Activated naive CD8-positive, alpha-beta T cell treated with anti-CD3 and anti-CD28 coated beads for 36 hours (primary cell): ENCODE measurements at regions not wholly inside any gene's neighbourhood (a gene's known extent, or its start where the extent isn't known, plus 50 kb on each side); places are given as distances from the start of the nearest gene placed in this dataset.
"Not testable (repeated sequence)": the region's sequence is repeated elsewhere in the genome, so short reads cannot be mapped to it uniquely, and the experiment has no call there.

Experiments
- DNase-seq: peaks from one replicate; pipeline ENCODE4 v3.0.0; 2021
- H3K27ac Mint-ChIP-seq: one replicate; pipeline ENCODE4 v1.8.0; 2022; ENCODE audit warnings: mild to moderate bottlenecking, moderate library complexity, mixed read lengths
- H3K27me3 Mint-ChIP-seq: one replicate; pipeline ENCODE4 v1.8.0; 2022; ENCODE audit warnings: mild to moderate bottlenecking, mixed read lengths
- H3K36me3 Mint-ChIP-seq: one replicate; pipeline ENCODE4 v1.8.0; 2021; ENCODE audit warnings: mild to moderate bottlenecking, mixed read lengths
- H3K4me1 Mint-ChIP-seq: one replicate; pipeline ENCODE4 v1.8.0; 2021; ENCODE audit warnings: mixed read lengths
- H3K4me3 Mint-ChIP-seq: one replicate; pipeline ENCODE4 v1.8.0; 2022; ENCODE audit warnings: mild to moderate bottlenecking, moderate library complexity, mixed read lengths
- H3K9me3 Mint-ChIP-seq: one replicate; pipeline ENCODE4 v1.8.0; 2022; ENCODE audit warnings: mixed read lengths

DNA sequence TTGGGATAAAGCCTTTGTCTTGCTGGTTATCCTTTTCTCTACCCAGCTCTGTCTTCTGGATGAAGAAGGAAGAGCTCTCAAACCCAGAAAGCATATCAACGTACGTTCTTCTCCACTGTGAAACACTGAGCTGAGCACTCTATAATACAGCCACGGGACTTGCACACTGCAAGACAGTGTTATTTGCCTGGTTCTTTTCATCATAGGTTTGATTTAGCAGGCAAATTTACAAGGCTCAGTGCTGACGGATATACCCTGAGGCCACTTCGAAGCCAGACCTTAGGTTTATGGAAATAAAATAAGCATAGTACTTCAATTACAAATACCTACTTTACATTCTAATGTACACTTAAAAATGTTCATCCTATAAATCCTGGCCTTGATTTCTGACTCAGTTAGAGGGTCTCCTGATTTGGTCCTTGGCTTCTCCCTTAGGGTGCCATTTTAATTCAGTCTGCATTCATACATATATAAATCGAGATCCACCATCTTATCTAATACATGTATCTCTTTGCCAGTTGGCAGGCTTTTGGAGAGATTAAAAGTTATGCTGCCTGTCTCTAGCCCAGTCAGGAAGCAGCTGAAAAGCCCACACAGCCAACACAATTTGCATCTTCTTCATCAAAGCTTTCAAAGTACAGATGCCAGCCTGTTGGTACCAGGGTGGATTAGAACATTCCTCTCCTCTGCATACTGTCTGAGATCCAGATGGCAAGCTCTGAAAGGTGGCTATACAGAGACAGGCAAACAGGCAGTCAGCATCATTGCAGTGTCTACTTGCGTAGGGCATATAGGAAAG, 194.4 kb downstream of the DEPDC1B start:
- Mint-ChIP-seq H3K4me3 (no peak overlapping the region), H3K27me3 (no peaks in the 10 kb centered on the region)
- DNase-seq, result no peak

DNA sequence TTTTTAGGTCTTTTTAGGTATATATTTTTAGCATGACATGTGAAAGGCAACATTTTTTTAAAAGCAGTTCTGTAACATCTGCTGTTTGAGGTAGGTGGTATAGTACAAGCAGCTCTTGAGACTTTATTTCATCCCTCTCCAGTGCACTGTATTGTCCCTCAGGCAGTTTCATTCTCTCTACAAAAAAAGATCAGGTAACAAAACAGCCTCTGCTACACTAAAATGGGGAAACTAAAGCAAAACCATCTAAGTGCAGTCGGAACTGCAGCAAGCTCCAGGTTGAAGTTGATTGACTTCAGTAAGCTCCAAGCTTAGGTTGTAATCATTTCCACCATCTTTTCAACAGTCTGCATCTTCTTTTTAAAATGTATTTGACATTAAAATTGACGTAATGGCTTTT, 195.6 kb downstream of the DEPDC1B start:
- Mint-ChIP-seq H3K27ac (no peak overlapping the region), H3K36me3 (no peaks in the 10 kb centered on the region), H3K4me3 (no peak overlapping the region), H3K9me3 (no peaks in the 10 kb centered on the region), H3K27me3 (no peaks in the 10 kb centered on the region), H3K4me1 (no peaks in the 10 kb centered on the region)
- no peak for DNase-seq

More for the DNA sequence above, 194.4 kb downstream of the DEPDC1B start:
- Mint-ChIP-seq H3K9me3 (no peaks in the 10 kb centered on the region), H3K4me1 (no peaks in the 10 kb centered on the region), H3K36me3 (no peaks in the 10 kb centered on the region), H3K27ac (no peak overlapping the region)

DNA sequence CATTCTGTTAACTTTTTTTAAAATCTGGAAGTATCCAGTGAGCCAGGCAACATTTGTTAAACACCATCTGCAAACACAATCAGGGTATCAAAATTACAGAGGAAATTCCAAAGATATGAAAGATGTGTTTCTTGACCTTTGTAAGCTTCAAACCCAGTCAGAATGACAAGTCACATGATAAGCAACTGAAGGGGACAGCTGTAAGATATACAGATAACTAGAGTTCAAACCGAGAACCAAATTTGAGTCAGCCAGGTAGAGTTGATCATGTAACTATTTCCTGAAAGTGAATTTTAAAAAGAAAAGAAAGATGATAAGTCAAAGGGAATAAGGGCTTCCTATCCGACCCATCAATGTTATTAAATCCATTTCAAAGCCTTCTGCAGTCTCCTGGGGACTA, 196.2 kb downstream of the DEPDC1B start:
- Mint-ChIP-seq H3K4me1 (no peaks in the 10 kb centered on the region), H3K27ac (no peak overlapping the region), H3K4me3 (no peak overlapping the region), H3K27me3 (no peaks in the 10 kb centered on the region), H3K36me3 (no peaks in the 10 kb centered on the region), H3K9me3 (no peaks in the 10 kb centered on the region)
- no peak for DNase-seq

DNA sequence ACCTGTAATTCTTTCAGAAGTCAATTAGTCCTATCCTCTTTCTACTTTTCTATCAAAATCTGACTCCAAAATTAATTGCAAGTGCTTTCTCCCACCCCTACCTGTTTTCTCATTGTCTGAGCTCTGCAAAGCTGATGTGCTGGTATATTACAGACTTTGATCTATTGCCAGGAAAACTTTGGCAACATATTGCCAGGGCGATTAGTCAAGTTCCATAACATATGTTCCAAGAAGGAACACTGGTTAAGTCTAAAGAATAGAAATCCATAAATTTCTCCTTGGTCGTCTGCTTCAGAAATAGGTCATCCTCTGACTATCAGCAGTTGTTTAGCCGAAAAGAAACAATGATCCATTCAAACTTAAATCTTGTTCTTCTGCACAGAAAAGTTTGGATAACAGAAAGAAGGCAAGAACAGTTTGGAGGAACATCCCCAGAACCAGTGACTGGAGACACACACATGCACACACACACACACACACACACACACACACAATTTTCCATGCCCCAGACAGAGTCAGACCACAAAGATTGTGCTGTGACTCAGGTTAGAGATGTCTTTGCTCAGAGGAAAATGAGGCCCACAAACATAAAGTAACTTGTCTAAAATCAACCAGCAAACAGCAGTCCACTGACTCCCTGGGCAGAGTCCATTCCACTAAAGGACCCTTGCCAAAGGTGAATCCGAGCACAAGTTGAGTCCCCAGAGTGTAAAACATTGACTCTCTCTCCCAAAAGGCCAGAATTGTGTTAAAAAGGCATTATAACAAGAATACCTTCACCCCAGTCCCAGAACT, 202.1 kb downstream of the DEPDC1B start:
- H3K4me1 Mint-ChIP-seq, result no peaks in the 10 kb centered on the region
- H3K27ac Mint-ChIP-seq, result no peak overlapping the region
- no peak for DNase-seq
- H3K36me3 Mint-ChIP-seq, result no peaks in the 10 kb centered on the region
- no peaks in the 10 kb centered on the region for H3K9me3 Mint-ChIP-seq
- H3K4me3 Mint-ChIP-seq, result no peak overlapping the region
- H3K27me3 Mint-ChIP-seq, result no peaks in the 10 kb centered on the region

DNA sequence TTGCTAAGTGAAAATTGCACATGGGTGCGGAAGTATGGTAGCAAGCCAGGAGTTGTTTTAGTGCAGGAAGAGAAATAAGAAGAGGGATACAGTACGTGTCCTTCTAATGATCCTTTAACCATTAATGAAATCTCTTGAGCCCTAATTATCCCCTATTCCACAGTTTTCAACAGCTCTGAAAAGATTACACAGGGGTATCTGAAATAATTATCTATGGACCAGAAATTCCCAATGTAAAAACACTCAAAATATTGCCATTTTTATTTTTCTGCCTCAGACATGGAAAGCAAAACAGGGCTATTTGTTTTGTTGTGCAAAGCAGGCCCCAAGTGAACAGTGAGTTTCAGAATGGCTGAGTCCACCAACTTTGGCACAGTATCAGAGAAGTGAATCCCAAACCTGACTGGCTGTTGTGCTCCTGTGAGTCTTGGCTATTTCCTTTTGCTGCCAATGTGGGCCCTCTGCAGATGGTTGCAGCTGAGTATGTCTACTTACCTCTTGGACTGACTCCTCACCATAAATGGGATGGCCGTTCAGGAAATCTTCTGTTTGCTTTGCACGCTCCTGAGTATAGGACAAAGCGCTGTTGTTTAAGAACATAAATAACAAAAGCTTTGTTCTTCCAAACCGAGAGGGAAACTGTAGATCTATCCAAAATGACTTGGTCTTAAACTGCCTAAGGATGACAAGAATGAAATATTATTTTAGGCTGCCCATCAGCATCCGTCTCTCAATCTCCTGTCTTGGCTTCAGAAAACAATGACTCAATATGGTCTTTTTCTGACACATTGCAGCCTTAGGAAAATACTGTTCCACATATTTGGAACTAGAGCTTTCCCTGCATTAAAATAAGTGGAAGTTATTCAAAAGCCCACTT, 204.1 kb downstream of the DEPDC1B start:
- H3K27me3 Mint-ChIP-seq, result no peaks in the 10 kb centered on the region
- no peak for DNase-seq
- H3K36me3 Mint-ChIP-seq, result no peaks in the 10 kb centered on the region
- no peak overlapping the region for H3K4me3 Mint-ChIP-seq
- no peaks in the 10 kb centered on the region for H3K9me3 Mint-ChIP-seq
- H3K4me1 Mint-ChIP-seq, result no peaks in the 10 kb centered on the region
- H3K27ac Mint-ChIP-seq, result no peak overlapping the region

DNA sequence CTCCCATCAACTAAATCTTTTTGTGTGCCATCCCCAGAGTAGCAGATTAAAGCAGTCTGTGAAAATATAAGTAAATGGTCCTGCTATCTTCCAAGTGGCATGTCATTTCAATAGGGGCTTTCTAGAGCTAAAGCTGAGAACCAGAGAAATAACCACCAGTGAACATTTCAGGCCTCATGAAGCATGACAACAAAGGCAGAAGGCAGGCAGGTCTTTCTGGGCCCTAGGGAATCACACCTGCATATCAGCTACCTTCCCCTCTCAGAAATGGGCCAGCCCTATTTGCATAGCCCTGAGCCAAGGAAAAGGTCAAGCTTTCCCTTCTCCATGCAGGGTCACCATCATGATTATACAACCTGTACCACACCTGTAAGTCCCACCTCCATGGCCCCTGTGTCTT, 205.3 kb downstream of the DEPDC1B start:
- Mint-ChIP-seq H3K4me1 (no peaks in the 10 kb centered on the region), H3K4me3 (no peak overlapping the region)

DNA sequence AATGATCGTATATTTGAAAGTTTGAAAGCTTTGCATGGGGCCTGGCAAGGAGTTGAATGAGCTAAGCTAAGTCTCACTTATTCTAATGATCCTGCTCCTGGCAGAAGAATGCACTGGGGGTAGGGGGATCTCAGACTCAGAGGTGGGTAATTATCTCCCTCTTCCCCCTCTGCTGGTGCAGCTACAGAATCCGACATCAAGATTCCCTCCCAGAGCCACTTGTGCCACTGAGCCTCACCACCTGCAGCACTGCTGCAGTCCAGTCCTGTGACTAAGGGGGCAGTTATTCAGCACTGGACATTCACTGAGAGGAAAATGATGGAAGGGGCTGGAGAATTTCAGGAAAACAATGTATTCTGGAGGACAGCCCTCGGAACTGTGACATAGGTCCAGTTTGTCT, 205.8 kb downstream of the DEPDC1B start:
- DNase-seq, result no peak
- Mint-ChIP-seq H3K4me3 (no peak overlapping the region), H3K27me3 (no peaks in the 10 kb centered on the region), H3K9me3 (no peaks in the 10 kb centered on the region), H3K27ac (no peak overlapping the region), H3K4me1 (no peaks in the 10 kb centered on the region), H3K36me3 (no peaks in the 10 kb centered on the region)

More for the DNA sequence above, 205.3 kb downstream of the DEPDC1B start:
- no peak overlapping the region for H3K27ac Mint-ChIP-seq
- H3K27me3 Mint-ChIP-seq, result no peaks in the 10 kb centered on the region
- H3K9me3 Mint-ChIP-seq, result no peaks in the 10 kb centered on the region
- DNase-seq, result no peak
- H3K36me3 Mint-ChIP-seq, result no peaks in the 10 kb centered on the region

DNA sequence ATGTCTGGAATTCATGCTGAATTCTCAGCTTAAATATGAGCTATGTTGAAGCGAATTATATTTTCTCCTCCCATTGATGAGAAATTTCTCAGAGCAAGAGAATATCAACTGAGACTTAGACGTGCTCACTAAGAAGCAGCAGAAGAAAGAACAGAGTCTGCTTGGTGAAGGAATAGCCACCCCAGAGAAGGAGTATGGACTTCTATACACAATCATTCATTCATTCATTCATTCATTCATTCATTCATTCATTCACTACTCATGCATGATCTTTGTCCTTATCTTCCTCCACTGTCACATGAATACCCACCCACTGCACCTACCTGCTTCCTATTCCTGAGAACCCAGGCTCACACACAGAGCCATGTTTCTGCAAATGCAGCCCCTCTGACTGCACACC, 206.6 kb downstream of the DEPDC1B start:
- H3K27me3 Mint-ChIP-seq, result no peaks in the 10 kb centered on the region
- H3K36me3 Mint-ChIP-seq, result no peaks in the 10 kb centered on the region
- H3K4me3 Mint-ChIP-seq, result no peak overlapping the region
- H3K9me3 Mint-ChIP-seq, result no peaks in the 10 kb centered on the region
- DNase-seq, result no peak
- H3K27ac Mint-ChIP-seq, result no peak overlapping the region
- H3K4me1 Mint-ChIP-seq, result no peaks in the 10 kb centered on the region

DNA sequence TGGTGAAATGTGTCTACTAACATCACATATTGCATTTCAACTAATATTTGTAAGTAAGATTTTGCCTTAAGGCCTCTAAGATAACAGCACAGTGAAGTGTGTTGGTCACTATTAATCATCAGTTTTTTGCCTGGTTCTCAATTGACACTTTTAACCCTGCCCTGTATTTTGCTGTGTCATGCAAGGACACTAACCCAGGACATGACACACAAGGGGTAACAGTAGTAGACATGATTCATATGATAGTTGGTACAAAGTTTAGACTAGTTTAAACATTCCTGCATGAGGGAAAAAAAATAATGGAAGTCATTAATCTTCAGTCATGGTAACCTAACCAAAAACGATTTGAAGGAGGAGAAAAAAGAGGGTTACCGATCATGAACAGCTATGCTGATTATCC, 207.0 kb downstream of the DEPDC1B start:
- Mint-ChIP-seq H3K36me3 (no peaks in the 10 kb centered on the region), H3K4me1 (no peaks in the 10 kb centered on the region), H3K27ac (no peak overlapping the region), H3K4me3 (no peak overlapping the region), H3K27me3 (no peaks in the 10 kb centered on the region), H3K9me3 (no peaks in the 10 kb centered on the region)
- DNase-seq, result no peak

DNA sequence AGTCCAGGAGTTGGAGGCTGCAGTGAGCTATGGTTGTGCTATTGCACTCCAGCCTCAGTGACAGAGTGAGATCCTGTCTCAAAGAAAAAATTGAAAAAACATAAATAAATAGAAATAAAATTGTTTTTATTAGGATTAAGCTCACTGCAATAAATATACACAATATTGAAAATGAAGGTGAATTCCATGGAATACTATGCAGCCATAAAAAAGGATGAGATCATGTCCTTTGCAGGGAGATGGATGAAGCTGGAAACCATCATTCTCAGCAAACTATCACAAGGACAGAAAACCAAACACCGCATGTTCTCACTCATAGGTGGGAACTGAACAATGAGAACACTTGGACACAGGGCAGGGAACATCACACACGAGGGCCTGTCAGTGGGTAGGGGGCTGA, 207.6 kb downstream of the DEPDC1B start:
- not testable (repeated sequence) for DNase-seq, H3K27ac Mint-ChIP-seq, H3K4me1 Mint-ChIP-seq, H3K27me3 Mint-ChIP-seq, H3K4me3 Mint-ChIP-seq, H3K9me3 Mint-ChIP-seq, H3K36me3 Mint-ChIP-seq

DNA sequence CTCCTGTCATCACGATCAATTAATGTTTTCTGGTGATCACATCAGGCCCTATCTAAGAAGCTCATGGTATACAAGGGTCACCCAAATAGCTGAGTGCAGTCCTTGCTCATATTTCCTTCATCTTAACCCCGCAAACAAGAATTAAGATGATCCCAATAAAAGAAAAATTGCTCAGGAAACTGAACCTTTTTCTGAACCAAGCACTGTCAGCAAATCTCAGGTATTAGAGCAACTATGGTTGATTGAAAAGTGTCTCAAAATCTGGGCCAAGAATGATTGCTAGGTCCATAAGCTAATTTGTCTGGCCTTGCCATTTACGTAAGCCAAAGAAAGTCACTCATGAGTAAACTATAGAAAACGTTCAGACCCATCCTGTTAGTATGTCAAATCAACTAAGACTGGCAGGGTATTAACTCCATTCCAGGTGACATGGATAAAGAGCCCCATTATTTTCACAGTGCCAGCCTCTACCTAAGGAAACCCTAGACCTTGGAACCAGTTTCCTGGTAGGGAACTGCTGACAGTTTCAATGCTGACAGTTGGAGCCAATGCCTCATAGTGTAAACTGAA, 209.3 kb downstream of the DEPDC1B start:
- H3K27ac Mint-ChIP-seq, result no peak overlapping the region
- no peaks in the 10 kb centered on the region for H3K9me3 Mint-ChIP-seq
- no peak for DNase-seq
- no peaks in the 10 kb centered on the region for H3K27me3 Mint-ChIP-seq
- no peaks in the 10 kb centered on the region for H3K4me1 Mint-ChIP-seq
- no peak overlapping the region for H3K4me3 Mint-ChIP-seq
- H3K36me3 Mint-ChIP-seq, result no peaks in the 10 kb centered on the region

DNA sequence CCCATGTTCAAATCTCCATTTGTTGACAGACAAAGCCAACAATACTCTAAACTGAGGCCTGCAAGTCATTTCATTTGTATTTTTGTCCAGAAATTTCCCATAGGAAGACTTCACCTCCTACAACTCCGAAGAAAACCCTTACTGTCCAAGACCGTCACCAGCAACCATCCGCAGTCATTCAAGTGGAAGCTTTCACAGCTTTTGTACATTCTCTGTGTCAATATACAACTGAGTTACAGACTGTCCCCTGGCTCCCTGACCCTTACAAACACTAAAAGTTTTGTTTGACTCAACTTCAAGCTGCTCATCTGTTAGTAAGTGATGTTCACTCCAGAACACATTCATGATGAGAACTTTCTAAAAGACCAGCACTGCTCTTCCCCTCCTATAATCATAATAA, 210.1 kb downstream of the DEPDC1B start:
- Mint-ChIP-seq H3K4me3 (no peak overlapping the region), H3K27me3 (no peaks in the 10 kb centered on the region), H3K36me3 (no peaks in the 10 kb centered on the region), H3K9me3 (no peaks in the 10 kb centered on the region), H3K27ac (no peak overlapping the region), H3K4me1 (no peaks in the 10 kb centered on the region)
- DNase-seq, result no peak

DNA sequence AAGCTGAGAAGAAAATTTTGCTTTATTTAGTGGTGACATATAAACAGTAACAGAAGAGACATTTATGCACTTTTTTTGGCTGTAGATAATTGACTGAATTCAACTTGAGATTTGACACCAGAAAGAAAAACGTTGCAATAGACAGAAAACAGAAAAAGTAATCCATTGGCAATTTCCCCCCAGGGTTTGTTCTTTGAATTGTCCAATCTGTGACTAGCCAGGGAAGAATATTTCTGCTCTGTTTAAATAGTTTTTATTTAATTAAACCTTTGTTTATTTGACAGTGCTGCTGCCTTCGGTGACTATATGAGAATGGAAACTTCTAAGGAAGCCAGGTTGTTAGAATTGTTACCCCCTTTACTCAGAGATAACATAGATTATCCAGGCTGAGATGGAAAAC, 210.6 kb downstream of the DEPDC1B start:
- Mint-ChIP-seq H3K9me3 (no peaks in the 10 kb centered on the region), H3K27ac (no peak overlapping the region), H3K4me1 (no peaks in the 10 kb centered on the region), H3K27me3 (no peaks in the 10 kb centered on the region), H3K36me3 (no peaks in the 10 kb centered on the region), H3K4me3 (no peak overlapping the region)
- DNase-seq, result no peak

DNA sequence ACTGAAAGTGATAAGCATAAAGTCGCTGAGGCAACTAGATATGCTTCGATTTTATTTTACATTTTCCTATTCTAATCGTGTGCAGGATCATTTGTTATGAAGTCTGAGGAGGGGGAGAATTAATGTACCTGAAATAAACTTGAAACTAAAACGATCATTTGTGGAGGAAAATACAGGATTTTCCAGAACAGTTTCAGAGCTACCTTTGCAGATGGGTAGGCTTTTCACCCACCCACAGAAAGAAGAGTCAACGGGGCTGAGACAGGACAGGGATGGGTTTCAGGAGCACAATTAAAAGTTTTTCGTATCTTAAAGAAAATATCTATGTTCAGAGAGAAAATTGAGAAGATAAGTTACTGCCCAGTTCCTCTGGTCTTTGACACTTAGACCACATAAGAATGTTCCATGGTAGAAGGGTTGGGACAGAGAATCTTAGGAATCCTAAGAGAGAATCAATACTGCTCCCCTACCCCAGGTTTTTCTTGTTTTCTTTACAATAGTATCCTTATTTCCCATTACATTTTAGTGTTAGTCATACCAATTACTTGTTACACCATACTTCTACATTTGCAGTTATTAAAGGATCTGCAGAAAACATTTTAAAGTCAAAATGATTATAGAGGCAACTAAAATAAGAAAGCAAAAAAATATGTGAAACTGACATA, 211.4 kb downstream of the DEPDC1B start:
- Mint-ChIP-seq H3K4me1 (no peaks in the 10 kb centered on the region), H3K36me3 (no peaks in the 10 kb centered on the region), H3K9me3 (no peaks in the 10 kb centered on the region), H3K4me3 (no peak overlapping the region), H3K27ac (no peak overlapping the region), H3K27me3 (no peaks in the 10 kb centered on the region)
- no peak for DNase-seq
